ENCODE measurements at regions not wholly inside any gene's neighbourhood (a gene's known extent, or its start where the extent isn't known, plus 50 kb on each side); places are given as distances from the start of the nearest gene placed in this dataset.

DNA sequence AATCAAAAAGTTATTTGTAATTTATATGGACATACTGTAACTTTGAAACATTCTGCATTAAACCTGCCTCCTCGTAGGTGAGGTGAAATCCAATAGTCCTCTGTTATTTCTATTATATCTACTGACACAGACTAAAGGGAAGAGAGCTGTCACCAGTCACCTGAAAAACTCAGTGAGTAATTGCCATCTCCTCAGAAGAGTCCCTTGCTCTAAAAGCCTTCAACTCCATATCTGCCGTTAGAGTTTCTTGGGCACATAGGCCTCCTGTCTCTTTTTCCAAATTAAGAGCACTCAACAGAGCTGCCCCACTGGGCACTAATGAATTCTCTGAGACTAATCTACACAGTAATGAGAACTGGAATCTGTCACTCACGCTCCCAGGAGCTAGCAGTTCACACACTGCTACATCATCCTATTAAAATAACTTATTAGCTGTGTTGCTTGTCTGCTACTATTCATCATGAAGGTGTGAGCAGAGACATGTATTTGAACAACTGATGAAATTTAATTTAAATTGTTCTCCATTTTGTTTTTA is 67.3 kb upstream of the VCAN start:
- no peaks in the 10 kb centered on the region for H3K4me1 ChIP-seq
- FAIRE-seq (no peak), DNase-seq (ENCODE audit: low read depth in 1 of 2, low spot score in 1 of 2) (no peak), ATAC-seq (no peak)
- ChIA-PET CTCF (no interaction called here), POLR2A (no interaction called here)
- TF ChIP-seq POLR2AphosphoS2 (conservative IDR thresholded peaks at IDR 0.05; ENCODE audit: low read length) (no peak), HDAC2 (IDR thresholded peaks at IDR 0.05) (no peak), CBX8 (IDR thresholded peaks at IDR 0.05) (no peak), RCOR1 (IDR thresholded peaks at IDR 0.05; ENCODE audit: low read depth, low read length) (no peak), MYC (IDR thresholded peaks at IDR 0.05; ENCODE audit: borderline replicate concordance, low read length) (no peak), JUNB (IDR thresholded peaks at IDR 0.05) (no peak)
- WGBS (ENCODE audit: missing lambda C conversion rate) = 40% methylated on average over 3 of the region's 3 CpGs
- no peak overlapping the region for H3K4me2 ChIP-seq
- no peak overlapping the region for H3K4me3 ChIP-seq
- H3K27ac ChIP-seq = no peak overlapping the region
- H3K9me3 ChIP-seq = no peaks in the 10 kb centered on the region

GRCh38 chr5:83405662-83406061 is 65.9 kb upstream of the VCAN start:
- ChIA-PET CTCF (interaction anchor here (0.8 to 0.9 kb wide), 2 partner anchors 24 to 25 kb away, joined by 3 read pairs; no protein-coding TSS in a partner anchor), POLR2A (no interaction called here)
- Histone ChIP-seq H3K4me3 (no peak overlapping the region), H3K4me2 (no peak overlapping the region), H3K4me1 (no peaks in the 10 kb centered on the region), H3K27ac (no peak overlapping the region), H3K9me3 (0 out of 3 replicates have a peak, but pooled peaks cover 3% of the 10 kb centered on the region)
- DNase-seq (ENCODE audit: low read depth in 1 of 2, low spot score in 1 of 2) (no peak), ATAC-seq (no peak), FAIRE-seq (no peak)
- TF ChIP-seq BCL3 (IDR thresholded peaks at IDR 0.05) = no peak
- no peak for TF ChIP-seq HDAC2 (IDR thresholded peaks at IDR 0.05)
- no peak for TF ChIP-seq SREBF2 (IDR thresholded peaks at IDR 0.05)
- 67% methylated on average over 3 of the region's 3 CpGs for WGBS (ENCODE audit: missing lambda C conversion rate)

- Histone ChIP-seq H3K9me3 (0 out of 3 replicates have a peak, but pooled peaks cover 3% of the 10 kb centered on the region), H3K4me2 (no peak overlapping the region), H3K27ac (no peak overlapping the region), H3K4me1 (no peaks in the 10 kb centered on the region), H3K4me3 (no peak overlapping the region)
- POLR2A ChIA-PET = no interaction called here
- CTCF ChIA-PET = no interaction called here
- FAIRE-seq (no peak), DNase-seq (ENCODE audit: low read depth in 1 of 2, low spot score in 1 of 2) (no peak), ATAC-seq (no peak)
- TF ChIP-seq HEYL (CRISPR knock-in tag; IDR thresholded peaks at IDR 0.05) (no peak), POLR2A (IDR thresholded peaks at IDR 0.05; ENCODE audit: low read length) (no peak), SMC3 (IDR thresholded peaks at IDR 0.05) (no peak), PHF8 (IDR thresholded peaks at IDR 0.05; ENCODE audit: borderline replicate concordance, low read depth) (no peak), RARB (CRISPR knock-in tag; IDR thresholded peaks at IDR 0.05) (no peak), ZNF302 (CRISPR knock-in tag; IDR thresholded peaks at IDR 0.05) (no peak), CEBPB (IDR thresholded peaks at IDR 0.05) (no peak)
These were observed 64.6 kb upstream of the VCAN start for GRCh38 chr5:83406906-83407305.

- H3K4me3 ChIP-seq = no peak overlapping the region
- 0 out of 3 replicates have a peak, but pooled peaks cover 3% of the 10 kb centered on the region for H3K9me3 ChIP-seq
- DNase-seq (ENCODE audit: low read depth in 1 of 2, low spot score in 1 of 2) (no peak), ATAC-seq (no peak), FAIRE-seq (peak; percentile 36)
- POLR2A ChIA-PET = no interaction called here
- H3K4me2 ChIP-seq = no peak overlapping the region
- TF ChIP-seq RAD21 (conservative IDR thresholded peaks at IDR 0.05 in 1 of 2, IDR thresholded peaks at IDR 0.05 in 1 of 2) = no peak
- TF ChIP-seq, protein P1, sequence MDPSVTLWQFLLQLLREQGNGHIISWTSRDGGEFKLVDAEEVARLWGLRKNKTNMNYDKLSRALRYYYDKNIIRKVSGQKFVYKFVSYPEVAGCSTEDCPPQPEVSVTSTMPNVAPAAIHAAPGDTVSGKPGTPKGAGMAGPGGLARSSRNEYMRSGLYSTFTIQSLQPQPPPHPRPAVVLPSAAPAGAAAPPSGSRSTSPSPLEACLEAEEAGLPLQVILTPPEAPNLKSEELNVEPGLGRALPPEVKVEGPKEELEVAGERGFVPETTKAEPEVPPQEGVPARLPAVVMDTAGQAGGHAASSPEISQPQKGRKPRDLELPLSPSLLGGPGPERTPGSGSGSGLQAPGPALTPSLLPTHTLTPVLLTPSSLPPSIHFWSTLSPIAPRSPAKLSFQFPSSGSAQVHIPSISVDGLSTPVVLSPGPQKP (IDR thresholded peaks at IDR 0.05; ENCODE audit: low read depth, low read length) = no peak
- CTCF ChIA-PET = no interaction called here
- H3K4me1 ChIP-seq = no peaks in the 10 kb centered on the region
- no peak overlapping the region for H3K27ac ChIP-seq
These were observed 63.6 kb upstream of the VCAN start for GRCh38 chr5:83407931-83408330.

DNA sequence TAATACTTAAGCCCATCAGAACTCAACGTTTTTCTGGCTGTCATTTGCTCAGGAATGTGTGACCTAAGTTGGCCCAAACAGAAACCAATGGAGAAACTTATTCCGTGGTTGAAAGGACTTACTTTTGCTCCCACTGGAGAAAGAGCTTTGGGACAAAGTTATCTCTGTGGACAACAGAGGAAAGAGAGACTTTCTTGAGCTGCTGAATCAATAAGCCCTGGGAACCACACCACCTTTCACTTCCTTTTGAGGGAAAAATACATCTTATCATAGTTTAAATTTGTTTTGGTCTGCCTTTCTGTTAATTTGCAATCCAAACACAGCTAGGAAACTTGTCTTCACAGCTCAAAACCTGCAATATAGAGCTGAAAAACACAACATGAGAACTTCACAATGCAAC is 62.8 kb upstream of the VCAN start:
- WGBS (ENCODE audit: missing lambda C conversion rate) = 0% methylated on average over 2 of the region's 2 CpGs
- no peak for FAIRE-seq
- ChIA-PET CTCF (interaction anchor here (0.6 kb wide), 1 partner anchor 156 kb away, joined by 4 read pairs; no protein-coding TSS in a partner anchor), POLR2A (no interaction called here)
- H3K4me1 ChIP-seq = no peaks in the 10 kb centered on the region
- no peak overlapping the region for H3K4me3 ChIP-seq
- ATAC-seq = no peak
- 0 out of 3 replicates have a peak, but pooled peaks cover 3% of the 10 kb centered on the region for H3K9me3 ChIP-seq
- TF ChIP-seq CHD2 (IDR thresholded peaks at IDR 0.05; ENCODE audit: low read length, partially characterized antibody) (no peak), ZFP36 (IDR thresholded peaks at IDR 0.05; ENCODE audit: borderline replicate concordance, partially characterized antibody) (no peak), JUNB (IDR thresholded peaks at IDR 0.05) (no peak), CBX2 (IDR thresholded peaks at IDR 0.05; ENCODE audit: borderline replicate concordance, low read depth) (no peak), BCL3 (IDR thresholded peaks at IDR 0.05) (no peak), HMGXB4 (CRISPR knock-in tag; IDR thresholded peaks at IDR 0.05; ENCODE audit: borderline replicate concordance) (no peak)
- no peak overlapping the region for H3K27ac ChIP-seq
- DNase-seq (ENCODE audit: low read depth in 1 of 2, low spot score in 1 of 2) = no peak
- no peak overlapping the region for H3K4me2 ChIP-seq
